Posterior vena cava (tissue), 2 donors: ENCODE measurements at regions not wholly inside any gene's neighbourhood (a gene's known extent, or its start where the extent isn't known, plus 50 kb on each side); places are given as distances from the start of the nearest gene placed in this dataset.
"Not testable (repeated sequence)": the region's sequence is repeated elsewhere in the genome, so short reads cannot be mapped to it uniquely, and the experiment has no call there.

Experiments
- DNase-seq: peaks from one replicate; pipeline ENCODE4 v3.0.0-alpha.2; 2020; ENCODE audit warnings: low spot score
- intact Hi-C, 2 donors: fragments of 100-400 bp; cut with DNase I; formaldehyde crosslinking; loops; one replicate each; pipeline versions ENCODE4 v1.14.1 to v1.14.2; 2022 to 2023
- donor health status: DM: yes; HTN: yes; CAD: no.
- donor health status: DM: yes; HTN: yes; CAD: no.

DNA sequence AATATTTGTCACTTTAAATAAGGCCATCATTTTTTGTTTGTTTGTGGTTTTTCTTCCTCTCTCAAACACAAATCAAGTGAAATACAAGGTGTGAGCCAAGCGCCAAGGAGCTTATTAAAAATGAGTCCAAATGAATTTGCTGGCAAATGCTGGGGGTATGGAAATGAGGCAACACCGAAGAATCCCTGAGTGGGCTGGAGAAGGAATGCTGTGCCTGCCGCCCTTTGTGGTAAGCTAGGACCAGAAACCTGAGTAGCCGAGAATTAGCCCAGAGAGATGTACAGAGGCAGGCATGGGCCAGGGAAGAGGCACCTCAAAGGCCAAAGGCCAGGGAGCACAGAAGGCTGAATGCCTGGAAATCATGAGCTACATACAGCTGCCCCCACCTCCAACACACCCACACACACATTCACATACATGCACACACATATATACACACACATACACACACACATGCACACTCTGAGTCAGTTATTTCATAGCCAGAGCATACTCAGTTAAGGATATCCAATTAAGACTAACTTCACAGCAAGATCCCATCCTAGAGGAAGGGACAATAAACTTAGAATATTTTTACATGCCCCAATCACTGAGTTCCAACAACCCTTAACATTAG lies 266.1 kb upstream of the DYNLRB2 start:
- DNase-seq: no peak
- intact Hi-C loops: no loop called here

DNA sequence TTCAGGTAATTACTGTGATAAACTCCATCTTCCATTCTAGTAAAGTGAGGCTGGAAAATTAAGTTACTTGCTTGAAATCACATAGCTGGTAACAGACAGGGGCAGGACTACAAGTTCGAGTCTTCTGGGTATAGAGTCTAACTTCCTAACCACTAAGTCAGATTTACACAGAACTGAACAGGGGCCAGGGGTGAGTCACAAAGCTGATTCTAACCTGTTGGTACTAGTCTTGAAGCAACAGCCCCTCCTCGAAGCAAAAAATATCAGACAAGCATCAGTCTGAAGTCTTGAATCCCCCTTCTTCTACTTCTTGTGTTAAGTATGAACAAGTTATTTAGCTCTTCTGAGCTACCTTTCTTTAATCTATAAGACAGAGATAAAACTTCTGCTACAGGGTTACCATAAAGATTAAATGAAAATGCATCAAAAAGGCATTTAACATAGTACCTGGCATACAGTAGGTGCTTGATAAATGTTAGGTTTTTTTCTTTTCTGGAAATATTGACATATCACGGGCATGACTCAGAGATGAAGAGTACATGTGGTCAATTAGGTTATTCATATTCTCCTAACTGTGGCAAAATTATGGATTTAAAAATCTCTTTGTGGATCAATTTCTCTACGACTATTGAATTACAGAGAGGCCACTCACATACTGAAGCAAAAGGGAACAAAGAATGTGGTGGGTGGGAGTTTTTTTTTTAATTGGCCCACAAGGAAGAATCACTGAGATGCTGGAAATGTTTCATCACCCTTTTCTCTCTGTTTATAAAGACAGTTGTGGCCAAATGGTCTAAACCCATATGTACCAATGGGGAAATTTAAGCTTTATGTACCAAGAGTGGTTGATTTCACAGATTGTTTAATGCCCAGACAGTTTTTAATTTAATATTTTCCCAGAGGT lies 266.9 kb upstream of the DYNLRB2 start:
- DNase-seq: no peak
- intact Hi-C loops: no loop called here

DNA sequence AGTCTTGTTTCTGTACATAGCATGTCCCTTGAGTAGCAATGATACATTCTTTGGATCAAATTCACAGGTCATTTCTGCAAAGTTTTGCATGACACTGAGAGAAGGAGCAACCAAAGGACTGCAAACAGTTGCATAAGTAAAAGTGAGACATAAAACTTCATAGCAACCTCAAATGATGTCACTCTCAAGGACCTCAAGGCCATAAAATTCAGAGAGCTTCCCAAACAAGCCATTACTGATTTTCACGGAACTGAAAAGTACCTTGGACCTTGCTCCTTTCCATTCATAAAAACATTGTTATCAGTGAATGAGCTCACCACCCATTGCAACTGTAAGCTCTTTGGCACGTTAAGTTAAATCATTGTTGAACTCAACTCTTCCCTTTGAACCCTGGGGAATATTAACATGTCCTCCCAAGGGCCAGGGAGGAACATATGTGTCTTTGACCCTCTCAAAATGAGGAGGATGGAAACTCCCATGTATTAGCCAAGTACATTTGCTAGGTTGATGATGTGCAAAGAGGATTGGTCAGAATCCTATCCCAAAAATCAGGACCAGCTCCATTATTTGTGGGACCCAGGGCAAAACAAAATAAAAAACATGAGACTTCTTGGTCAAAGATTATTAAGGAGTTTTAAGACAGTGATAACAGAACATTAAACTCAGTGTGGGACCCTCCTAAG lies 275.0 kb upstream of the DYNLRB2 start:
- intact Hi-C loops: no loop called here
- no peak for DNase-seq

DNA sequence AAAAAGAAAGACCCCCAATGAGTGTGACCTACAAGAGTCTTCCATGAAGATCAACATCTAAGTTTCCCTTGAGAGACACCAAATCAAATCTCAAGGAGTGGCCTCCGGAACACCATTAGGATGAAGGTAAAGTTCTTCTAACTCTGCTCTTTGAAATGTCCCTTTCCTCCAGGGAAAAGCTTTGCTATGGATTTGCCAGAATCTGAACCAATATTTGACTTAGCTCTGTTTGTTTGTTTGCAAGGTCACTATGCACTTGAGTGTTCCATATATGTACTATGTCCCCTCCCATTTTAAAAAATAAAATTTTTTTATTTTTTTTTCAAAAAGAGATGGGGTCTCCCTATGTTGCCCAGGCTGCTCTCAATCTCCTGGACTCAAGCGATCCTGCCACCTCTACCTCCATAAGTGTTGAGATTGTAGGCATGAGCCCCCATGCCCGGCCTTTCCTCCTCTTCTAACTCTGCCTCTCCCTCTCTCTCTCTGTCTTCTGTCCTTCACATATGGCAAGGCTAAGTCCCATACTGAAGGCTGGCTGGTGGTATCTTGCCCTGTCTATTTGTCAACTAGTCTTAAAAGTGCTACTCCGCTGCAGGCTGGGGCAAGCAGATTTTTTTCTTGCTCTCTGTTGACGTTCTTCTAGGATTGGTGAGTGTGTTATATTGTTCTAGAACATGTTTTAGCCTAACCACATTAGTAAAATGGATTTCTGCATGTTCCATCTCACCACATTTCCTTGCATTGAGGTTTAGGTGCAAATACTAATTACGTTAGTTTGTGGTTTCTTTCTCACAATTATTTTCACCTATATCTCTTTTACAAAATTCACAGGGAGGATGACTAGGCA lies 276.7 kb upstream of the DYNLRB2 start:
- DNase-seq: no peak
- intact Hi-C loops: no loop called here

DNA sequence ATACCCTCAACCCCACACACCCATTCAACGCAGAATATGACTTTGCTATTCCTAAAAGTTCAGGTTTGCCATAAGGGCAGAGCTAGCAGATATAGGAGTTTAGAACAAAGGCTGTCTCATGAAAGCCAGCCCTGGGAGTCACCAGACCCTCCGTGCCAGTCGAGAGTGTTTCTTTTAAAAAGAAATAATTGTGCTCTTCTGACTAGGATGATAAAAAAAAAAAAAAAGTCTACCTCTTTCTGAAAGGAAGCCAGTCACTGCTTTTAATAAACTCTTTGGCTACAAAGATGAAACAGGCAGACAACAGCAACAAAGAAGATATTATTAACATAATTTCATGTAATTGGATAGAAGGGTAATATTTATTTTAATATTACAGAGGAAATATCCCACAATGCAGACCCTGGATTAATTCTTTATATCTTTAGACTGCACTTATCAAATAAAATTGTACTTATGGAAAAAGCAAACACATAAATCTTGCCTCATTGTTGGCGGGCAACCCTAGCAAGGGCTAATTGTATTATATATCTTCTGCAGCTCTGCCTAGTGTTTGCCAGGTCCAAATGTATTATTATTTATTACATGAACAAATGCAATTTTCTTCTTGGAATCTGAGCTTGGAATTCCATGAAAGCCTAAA lies 277.5 kb upstream of the DYNLRB2 start:
- intact Hi-C loops: no loop called here
- DNase-seq: no peak

DNA sequence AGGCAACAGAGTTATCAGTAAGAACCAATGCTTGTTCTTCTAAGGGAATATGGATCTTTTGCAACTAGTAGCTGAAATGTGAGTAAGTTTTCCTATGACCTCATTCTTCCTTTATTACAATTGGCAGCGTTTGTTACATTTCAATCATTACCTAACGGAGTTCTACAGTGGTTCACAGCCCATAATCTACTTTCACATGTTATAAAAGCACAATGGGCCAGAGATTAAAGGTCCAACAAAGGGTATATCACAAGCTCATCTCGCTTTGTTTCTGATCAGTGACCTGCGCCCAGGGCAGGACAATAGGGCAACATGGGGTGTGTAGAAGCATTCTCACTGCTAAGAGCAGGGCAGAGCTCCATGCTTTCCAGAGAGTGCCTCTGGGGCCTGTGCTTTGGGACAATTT lies 279.9 kb upstream of the DYNLRB2 start:
- no peak for DNase-seq
- intact Hi-C loops: no loop called here

DNA sequence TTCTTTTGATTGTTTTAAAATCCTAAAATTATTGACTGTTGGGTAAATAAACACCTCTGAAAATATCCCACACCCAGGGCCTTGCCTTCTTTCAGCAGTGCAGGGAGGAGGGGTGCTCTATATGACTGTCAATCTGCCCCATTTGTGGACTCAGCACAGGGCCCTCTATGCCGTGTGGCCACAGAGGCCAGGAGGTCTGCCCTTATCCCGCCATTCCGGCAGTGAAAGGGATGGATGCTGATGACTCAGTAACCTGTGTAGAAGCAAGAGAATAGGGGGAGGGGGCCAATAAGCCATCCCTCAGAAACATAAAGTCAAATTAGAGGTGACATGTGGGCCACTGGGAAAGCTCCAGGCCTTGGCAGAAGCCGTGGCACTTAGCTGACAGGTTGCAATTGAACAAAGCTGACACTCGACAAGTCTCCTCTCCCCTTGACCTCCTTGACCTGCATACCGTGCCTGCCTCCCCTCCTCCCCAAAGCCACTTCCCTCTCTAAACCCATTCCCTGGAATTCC lies 281.4 kb upstream of the DYNLRB2 start:
- intact Hi-C loops: no loop called here
- no peak for DNase-seq

DNA sequence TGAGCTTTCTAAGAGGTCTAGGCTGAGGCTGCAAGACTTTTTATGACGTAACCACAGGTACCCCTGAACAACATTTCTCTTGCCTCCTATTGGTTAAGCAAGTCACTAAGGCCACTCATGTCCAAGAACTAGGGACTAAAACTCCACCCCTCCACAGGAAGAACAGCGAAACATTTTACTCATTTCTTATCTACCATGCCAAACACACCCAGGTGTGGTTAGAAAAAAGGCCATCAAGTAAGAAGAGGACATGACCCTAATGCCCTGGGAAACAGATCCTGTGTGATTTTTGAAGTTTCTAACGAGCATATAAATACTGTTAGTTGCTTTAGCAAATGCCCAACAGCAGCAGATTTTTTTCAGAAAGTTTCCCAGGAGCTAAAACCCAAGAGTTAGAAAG lies 282.4 kb upstream of the DYNLRB2 start:
- intact Hi-C loops: no loop called here
- DNase-seq: no peak

DNA sequence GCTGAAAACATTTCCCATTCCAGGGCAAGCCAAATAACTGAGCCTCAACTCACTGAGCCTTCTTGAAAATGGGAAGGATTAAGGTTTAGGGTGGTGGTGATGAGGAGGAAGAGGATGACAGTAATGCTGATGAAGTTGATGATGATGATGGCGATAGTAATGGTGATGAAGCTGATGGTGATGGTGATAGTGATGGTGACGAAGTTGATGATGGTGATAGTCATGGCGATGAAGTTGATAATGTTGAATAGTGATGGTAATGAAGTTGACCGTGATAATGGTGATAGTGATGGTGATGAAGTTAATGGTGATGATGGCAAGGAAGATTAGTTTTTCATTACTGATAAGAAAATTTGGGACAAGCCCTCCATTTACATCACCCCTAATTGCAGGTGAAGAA lies 285.8 kb upstream of the DYNLRB2 start:
- DNase-seq: no peak
- intact Hi-C loops: loop anchor here in 1 of 2 donors (5.0 kb wide), 1 partner anchor 1813 kb away; no protein-coding TSS in a partner anchor

DNA sequence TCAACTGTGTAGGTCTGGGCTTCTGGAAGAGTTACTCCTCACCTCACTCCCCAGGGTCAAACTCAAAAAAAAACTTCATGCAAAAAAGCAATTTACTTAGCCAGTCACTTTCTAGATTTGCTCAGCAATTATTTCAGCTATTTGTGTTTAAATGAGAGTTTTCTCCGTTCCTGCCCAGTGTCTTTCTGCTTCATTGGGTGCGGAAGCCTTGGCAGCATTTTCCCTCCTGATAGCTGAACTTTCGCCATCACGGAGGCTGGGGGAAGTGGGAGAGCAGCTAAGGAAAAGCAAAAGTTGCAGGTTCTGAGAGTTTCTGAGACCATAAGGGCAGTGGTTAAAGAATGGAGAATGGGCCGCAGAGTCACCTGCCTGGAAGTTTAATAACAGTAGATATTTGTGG lies 287.1 kb upstream of the DYNLRB2 start:
- no peak for DNase-seq

DNA sequence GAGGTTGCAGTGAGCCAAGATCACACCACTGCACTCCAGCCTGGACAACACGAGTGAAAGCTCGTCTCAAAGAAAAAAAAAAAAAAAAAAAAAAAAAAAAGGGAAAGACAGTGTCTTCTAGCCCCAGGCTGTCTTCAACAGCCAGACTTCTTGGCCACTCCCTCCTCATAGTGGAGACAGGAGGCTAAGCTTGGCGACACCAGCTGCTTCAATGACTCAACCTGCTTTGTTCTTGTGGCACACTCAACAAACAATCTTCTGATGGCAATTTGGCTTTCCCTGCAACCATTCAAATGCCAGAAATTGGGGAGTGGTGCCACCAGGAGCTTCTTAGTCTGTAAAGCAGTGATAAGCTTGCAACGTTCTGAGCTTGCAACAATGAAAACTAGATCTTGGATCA lies 290.4 kb upstream of the DYNLRB2 start:
- intact Hi-C loops: loop anchor here in 1 of 2 donors (5.0 kb wide), 1 partner anchor 1808 kb away; no protein-coding TSS in a partner anchor
- no peak for DNase-seq

More for the DNA sequence above, 287.1 kb upstream of the DYNLRB2 start:
- intact Hi-C loops: loop anchor here in 1 of 2 donors (5.0 kb wide), 1 partner anchor 1811 kb away; no protein-coding TSS in a partner anchor

DNA sequence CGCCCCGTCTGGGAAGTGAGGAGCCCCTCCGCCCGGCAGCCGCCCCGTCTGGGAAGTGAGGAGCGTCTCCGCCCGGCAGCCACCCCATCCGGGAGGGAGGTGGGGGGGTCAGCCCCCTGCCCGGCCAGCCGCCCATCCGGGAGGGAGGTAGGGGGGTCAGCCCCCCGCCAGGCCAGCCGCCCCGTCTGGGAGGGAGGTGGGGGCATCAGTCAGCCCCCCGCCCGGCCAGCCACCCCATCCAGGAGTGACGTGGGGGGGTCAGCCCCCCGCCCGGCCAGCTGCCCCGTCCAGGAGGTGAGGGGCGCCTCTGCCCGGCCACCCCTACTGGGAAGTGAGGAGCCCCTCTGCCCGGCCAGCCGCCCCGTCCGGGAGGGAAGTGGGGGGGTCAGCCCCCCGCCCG lies 297.5 kb upstream of the DYNLRB2 start:
- intact Hi-C loops, DNase-seq: not testable (repeated sequence)

DNA sequence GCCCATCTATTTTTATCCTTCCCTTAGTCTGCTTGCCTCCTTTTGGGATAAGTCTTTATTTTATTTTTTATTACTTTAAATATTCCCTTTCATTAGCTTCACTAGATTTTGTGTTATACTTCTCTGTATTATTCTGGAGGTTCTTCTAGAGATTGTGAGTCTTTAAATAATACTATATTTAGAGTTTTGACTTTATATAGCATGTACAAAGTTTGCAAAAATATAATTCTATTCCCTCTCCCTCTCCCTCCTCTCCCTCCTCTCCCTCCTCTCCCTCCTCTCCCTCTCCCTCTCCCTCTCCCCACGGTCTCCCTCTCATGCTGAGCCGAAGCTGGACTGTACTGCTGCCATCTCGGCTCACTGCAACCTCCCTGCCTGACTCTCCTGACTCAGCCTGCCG lies 298.5 kb upstream of the DYNLRB2 start:
- DNase-seq, intact Hi-C loops: not testable (repeated sequence)

DNA sequence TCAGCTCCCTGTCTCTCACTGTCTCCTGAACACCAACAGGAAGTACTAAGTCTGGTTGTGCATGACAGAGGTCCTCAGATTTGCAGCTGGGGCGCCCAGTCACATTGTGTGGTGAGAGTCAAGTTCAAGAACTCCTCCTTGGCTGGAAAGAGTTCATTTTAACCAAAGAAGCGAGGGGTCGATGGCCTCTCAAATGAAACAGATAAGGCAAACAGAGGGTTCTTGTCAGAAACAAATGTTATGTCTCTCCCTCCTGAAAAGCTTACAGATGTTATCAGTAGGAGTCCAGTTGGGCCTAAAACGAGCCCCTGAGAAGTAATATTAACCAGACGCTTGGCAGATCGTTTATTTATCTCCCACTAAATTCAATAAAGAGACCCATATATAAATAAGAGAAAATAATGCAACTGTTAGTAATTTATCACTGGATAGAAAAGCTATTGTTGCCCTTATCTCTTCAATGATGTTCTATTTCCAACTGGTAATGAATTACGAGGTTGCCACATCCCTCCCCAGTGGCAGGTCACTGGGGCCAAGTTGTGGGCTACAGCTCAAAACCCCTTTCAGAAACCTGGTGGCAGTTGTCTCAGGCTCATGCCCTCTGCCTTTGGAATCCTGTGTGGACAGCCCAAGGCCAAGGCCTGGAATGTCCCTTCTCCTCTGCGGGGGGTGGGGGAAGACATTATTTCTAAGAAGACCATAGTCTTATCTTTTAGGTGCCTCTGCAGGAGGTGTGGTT lies 307.5 kb upstream of the DYNLRB2 start:
- intact Hi-C loops: no loop called here
- DNase-seq: no peak

DNA sequence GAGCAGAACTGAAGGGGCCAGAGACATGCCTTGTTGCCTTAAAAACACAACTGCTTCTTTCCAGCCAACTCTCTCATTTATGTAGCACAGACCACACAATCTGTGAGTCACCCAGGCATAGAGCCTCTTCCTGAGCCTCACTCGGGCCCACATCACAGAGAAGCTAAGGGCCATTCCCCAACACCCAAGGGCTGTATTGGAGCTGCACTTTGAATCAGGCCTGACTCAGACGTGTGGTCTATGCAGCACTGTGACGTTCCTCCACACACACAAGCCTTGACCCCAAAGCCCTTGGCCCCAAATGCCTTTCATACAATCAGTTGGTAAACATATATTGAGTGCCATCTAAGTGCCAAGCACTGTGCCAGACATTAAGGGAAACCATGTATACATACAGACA lies 308.9 kb upstream of the DYNLRB2 start:
- no peak for DNase-seq
- intact Hi-C loops: no loop called here

DNA sequence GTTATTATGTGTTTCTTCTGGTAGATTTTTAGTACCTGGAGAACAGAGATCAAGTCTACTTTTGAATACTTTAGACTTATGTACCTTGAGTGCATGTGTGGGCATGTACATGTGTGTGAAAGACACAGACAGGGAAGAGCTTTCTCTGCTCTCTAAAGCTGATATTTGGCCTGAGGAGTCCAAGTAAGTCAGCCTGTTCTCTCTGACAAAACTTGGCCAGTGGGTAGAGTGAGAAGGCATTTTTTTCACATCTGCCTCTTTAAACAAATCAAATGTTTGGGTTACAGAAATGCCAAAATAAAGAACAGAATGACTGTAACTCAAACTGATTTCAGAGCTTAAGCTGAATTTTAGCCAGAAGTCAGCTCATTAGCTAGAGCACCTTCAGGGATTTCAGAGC lies 309.7 kb upstream of the DYNLRB2 start:
- intact Hi-C loops: no loop called here

DNA sequence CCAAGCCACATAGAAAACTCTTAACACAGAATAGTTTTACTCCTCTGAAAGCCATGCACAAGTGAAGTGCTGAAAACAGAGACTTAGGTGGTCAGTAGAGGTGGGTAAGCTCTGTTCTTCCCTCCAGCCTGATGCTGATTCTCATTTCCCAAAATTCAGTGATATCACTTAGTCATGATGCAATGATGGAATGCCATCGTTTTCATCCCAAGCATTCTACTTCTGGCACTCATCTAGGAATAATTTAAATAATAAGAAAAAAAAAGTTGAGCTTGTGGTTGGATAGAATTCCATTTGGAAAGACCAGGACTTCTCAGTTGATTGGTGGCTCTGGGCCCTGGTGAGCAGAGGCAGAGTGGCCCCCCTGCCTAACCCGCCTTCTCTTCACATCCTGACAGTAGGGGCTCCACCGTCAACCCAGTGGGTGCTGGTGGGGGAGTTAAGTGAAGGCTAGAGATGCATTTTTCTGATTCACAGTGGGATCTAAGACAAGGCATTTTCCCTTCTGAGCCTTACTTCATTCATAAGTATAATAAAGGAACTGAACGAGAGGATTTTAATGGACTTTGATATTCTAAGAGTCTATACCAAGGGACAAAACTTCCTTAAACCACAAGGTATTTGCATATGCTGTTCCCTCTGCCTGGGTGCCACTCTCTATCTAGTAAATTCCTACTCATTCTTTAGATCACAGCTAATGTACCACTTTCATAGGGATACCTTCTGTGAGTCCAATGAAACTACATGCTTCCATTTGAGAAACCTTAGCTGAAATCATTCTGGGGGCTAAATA lies 310.3 kb upstream of the DYNLRB2 start:
- no peak for DNase-seq
- intact Hi-C loops: no loop called here

More for the DNA sequence above, 309.7 kb upstream of the DYNLRB2 start:
- DNase-seq: no peak
